C4-2B (cell line): ENCODE measurements at regions not wholly inside any gene's neighbourhood (a gene's known extent, or its start where the extent isn't known, plus 50 kb on each side); places are given as distances from the start of the nearest gene placed in this dataset.

Source experiments
- CTCF ChIP-seq: fragments of 450-650 bp; conservative IDR thresholded peaks from 2 replicates; pipeline ENCODE4 v1.5.1; 2017; ENCODE audit warnings: mild to moderate bottlenecking
- ZFX ChIP-seq: fragments of 450-650 bp; IDR thresholded peaks from 2 replicates; pipeline ENCODE4 v1.6.1; 2017

GRCh38 chr6:28794175-28795002 is 129.4 kb downstream of the TRIM27 start:
- peak; percentile 14; the same call in 1 of the 2 replicates for TF ChIP-seq CTCF
- no peak for TF ChIP-seq ZFX
